HG03139 (cell line): ENCODE measurements at regions not wholly inside any gene's neighbourhood (a gene's known extent, or its start where the extent isn't known, plus 50 kb on each side); places are given as distances from the start of the nearest gene placed in this dataset.
"Not testable (repeated sequence)": the region's sequence is repeated elsewhere in the genome, so short reads cannot be mapped to it uniquely, and the experiment has no call there.

Experiments
- ATAC-seq: cut with Tn5 transposase; IDR thresholded peaks from one replicate; pipeline ENCODE4 v1.9.1; 2021; ENCODE audit not compliant: unreplicated experiment

DNA sequence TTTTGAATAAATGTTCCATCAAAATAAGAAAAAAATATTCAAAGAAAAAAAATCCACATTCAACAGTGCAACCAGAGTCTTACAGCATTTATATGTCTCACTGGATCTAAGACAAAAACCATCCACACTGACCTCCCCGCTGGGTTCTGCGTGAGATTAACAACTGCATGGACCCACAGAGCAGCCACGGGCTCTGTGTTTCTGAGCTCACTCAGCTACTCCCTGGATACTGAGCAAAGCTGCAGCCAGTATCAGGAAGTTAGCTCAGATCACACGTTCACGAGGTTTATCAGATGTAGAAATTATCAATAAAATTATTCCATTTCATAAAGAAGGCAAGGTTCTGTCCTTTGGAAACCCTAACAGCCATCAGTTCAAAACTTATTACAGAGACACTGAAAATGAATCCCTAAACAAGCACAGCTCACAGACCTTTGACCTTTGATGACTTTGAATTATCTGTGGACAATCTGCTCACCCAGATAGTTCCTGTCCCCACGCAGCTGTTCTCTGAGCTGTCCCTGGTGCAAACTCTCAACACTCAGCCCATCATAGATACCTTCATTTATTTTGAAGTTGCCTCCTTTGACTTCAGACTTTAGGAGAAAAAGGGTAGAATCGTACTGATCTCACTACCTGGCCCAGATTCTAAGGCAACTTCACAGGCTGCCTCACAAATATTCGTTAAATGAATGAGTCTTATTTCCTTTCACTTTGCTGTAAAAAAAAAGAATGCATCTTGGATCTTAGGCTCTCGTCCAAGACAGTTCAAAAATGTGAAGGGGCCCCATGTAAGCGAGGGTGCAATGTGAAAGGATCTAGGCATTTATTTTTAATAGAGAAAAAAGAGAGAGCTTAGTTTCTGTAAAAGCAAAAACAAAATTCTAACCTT, 67.7 kb upstream of the SVIL start:
- no peak for ATAC-seq

- no peak for ATAC-seq
Measured at GRCh38 chr10:29701306-29701705, 66.5 kb upstream of the SVIL start.

- ATAC-seq: no peak
Measured at GRCh38 chr10:29699621-29700020, 64.8 kb upstream of the SVIL start.

DNA sequence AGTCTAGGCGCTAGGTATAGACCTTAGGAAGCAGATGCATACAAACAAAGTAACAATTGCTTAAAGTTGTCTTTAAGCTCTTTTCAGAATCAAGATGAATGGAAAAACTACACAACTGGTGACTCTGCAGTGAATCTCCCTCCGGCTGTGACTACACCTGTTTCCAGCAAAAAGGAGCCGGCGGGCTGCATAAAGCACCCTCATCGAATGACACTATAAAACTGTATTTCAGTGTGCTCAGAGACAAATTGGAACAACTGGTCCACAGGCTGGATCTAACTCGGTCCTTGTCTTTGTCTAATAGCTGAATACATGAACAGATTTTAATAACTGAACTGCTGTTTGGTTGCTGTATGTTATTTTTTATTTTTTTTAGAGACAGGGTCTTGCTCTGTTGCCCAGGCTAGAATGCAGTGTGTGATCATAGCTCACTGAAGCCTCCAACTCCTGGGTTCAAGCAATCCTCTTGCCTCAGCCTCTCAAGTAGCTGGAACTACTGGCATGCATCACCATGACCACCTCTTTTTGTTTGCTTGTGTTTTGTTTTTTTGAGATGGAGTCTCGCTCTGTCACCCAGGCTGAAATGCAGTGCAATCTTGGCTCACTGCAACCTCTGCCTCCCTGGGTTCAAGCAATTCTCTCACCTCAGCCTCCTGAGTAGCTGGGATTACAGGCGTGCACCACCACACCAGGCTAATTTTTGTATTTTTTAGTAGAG, 64.2 kb upstream of the SVIL start:
- ATAC-seq: no peak

GRCh38 chr10:29696581-29696980, 61.8 kb upstream of the SVIL start:
- not testable (repeated sequence) for ATAC-seq

GRCh38 chr10:29694121-29694520, 59.4 kb upstream of the SVIL start:
- ATAC-seq: no peak

DNA sequence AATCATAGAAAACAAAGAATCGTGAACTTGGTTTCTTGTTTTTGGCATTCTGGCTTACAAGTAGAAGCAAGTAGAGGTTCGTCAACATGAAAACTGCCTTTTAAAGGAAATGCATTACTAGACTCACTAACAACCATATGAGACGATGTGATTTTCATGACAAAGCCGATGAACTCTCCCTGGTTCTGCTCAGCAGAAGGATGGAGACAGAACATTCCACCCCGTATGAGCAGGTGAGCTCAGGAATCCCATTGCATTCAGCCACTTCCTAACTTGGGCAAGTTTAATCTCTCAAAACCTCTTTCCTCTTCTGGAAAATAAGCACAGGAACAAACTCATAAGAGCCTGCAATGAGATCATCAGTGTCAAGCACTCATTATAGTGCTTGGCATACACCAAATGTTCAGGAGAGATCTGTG, 57.4 kb upstream of the SVIL start:
- ATAC-seq: no peak

- no peak for ATAC-seq
Measured at GRCh38 chr10:29691564-29692072, 56.8 kb upstream of the SVIL start.

DNA sequence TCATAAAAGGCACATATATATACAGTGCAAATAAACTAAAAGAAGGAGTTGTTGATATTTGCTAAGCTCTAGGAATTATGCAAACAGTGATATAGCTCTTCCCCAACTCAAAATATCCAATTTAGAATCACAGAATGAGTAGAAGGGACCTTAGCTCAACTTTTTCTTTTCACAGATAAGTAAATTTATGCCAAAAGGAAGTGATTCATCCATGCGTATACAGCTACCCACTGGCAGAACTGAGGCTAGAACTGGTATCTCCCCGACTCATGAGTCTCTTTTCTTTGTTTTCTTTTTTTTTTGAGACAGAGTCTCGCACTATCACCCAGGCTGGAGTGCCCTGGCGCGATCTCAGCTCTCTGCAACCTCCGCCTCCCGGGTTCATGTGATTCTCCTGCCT, 54.2 kb upstream of the SVIL start:
- no peak for ATAC-seq

DNA sequence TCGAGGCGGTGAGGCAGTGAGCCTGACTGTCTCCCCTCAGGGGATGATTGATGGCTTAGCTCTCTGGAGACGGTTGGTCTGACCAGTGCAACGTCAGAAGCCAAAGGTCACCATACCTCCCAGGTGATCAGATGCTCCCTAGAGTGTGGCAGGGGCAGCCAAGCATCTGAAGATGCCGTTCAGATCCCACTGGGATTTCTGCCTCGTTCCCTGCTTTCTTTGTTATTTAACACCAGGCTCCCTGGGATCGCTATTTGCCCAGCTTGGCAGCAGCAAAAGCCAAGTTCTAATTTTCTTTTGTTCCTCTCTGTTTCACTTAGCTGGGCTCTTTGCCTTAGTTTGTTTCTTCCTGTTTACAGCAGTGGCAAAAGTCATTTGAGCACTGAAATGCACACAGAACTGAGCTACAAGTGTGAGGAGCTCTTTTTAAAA, 53.5 kb upstream of the SVIL start:
- no peak for ATAC-seq

DNA sequence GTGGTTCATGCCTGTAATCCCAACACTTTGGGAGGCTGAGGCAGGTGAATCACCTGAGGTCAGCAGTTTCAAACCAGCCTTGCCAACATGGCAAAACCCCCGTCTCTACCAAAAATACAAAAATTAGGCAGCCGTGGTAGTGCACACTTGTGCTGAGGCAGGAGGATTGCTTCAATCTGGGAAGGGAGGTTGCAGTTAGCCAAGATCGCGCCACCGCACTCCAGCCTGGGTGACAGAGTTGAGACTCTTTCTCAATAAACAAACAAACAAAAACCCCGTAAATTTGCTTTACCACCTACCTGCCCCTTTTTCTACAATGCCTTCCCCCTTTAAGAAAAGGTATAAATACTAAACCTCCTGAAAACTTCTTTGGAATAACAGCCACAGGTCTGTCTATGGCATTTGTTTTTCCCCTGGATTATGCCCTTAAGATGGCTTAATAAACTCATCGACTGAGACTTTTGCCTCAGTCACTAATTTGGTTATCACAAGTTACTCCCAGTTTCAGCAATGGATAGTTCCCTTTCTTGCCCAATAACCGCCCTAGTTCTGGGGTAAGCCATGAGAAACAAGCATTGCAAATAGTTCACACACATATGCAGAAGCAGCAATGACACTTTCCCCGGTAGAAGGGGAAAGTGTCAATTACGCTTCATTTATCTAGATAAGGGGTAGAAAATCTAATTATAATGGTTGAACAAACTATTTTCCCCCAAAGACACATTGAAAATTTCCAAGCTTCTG, 52.8 kb upstream of the SVIL start:
- no peak for ATAC-seq

DNA sequence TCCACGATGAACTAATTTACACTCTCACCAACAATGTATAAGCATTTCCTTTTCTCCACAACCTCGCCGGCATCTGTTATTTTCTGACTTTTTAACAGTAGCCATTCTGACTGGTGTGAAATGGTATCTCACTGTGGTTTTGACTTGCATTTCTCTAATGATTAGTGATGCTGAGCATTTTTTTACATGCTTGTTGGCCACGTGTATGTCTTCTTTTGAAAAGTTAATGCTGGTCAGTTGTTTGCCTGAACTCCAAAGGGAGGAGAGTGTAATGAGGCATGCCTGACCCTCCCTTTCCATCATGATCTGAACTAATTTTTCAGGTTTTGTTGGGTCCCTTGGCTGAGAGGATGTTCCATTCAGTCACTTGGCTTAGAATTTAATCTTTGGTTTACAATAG, 50.7 kb upstream of the SVIL start:
- no peak for ATAC-seq
